ENCODE measurements at regions not wholly inside any gene's neighbourhood (a gene's known extent, or its start where the extent isn't known, plus 50 kb on each side); places are given as distances from the start of the nearest gene placed in this dataset.

DNA sequence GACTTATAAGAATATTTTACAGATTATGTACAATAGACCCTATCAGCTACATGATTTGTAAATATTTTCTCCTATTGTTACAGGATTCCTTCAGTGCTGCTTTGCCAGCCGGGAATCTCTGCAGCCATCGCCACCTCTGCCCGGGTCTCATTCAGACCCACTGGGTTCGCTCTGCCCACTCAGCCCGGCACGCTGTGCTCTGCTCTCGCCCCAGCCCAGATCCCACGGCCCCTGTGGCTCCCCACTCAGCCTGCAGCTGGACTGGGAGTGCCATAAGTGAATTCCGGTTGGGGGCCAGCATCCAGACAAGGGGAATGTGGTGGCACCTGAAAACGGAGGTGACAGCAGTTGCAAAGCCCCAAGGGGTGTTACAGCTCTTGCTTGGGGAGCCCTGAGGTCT, 71.8 kb downstream of the NPAP1 start:
- Histone ChIP-seq H3K27ac (ENCODE audit: low read depth in 2 of 2, low read length in 2 of 2) (no peak overlapping the region), H3K4me1 (ENCODE audit: control insufficient read depth in 2 of 3, insufficient read depth in 2 of 3, low read depth in 1 of 3, low read length in 3 of 3) (no peaks in the 10 kb centered on the region), H3K9ac (ENCODE audit: low read length in 3 of 3) (no peak overlapping the region), H3K27me3 (ENCODE audit: control insufficient read depth, insufficient read depth, low read length) (no peaks in the 10 kb centered on the region), H3K9me3 (ENCODE audit: control insufficient read depth in 2 of 3, insufficient read depth in 1 of 3, low read length in 3 of 3) (peaks cover 0 to 3% (median 0%) of the 10 kb centered on the region in 3 donors), H3K36me3 (ENCODE audit: control insufficient read depth in 2 of 3, insufficient read depth in 3 of 3, low read length in 3 of 3) (no peaks in the 10 kb centered on the region), H3K4me3 (ENCODE audit: low read length in 3 of 3) (no peak overlapping the region)
- FAIRE-seq (no peak), DNase-seq (no peak)
- no peak for TF ChIP-seq CTCF (IDR thresholded peaks at IDR 0.05; ENCODE audit: borderline replicate concordance, extremely low read depth, insufficient read depth)
- intact Hi-C loops (cut with DNase I): no loop called here

GRCh38 chr15:24748812-24749439, 73.4 kb downstream of the NPAP1 start:
- intact Hi-C loops (cut with DNase I): no loop called here
- FAIRE-seq (no peak), DNase-seq (no peak)
- no peak overlapping the region for H3K27ac ChIP-seq (ENCODE audit: low read depth in 2 of 2, low read length in 2 of 2)
- no peaks in the 10 kb centered on the region for H3K36me3 ChIP-seq (ENCODE audit: control insufficient read depth in 2 of 3, insufficient read depth in 3 of 3, low read length in 3 of 3)
- no peak overlapping the region for H3K4me3 ChIP-seq (ENCODE audit: low read length in 3 of 3)
- peaks cover 0 to 3% (median 0%) of the 10 kb centered on the region in 3 donors for H3K9me3 ChIP-seq (ENCODE audit: control insufficient read depth in 2 of 3, insufficient read depth in 1 of 3, low read length in 3 of 3)
- H3K27me3 ChIP-seq (ENCODE audit: control insufficient read depth, insufficient read depth, low read length): no peaks in the 10 kb centered on the region
- H3K9ac ChIP-seq (ENCODE audit: low read length in 3 of 3): no peak overlapping the region
- H3K4me1 ChIP-seq (ENCODE audit: control insufficient read depth in 2 of 3, insufficient read depth in 2 of 3, low read depth in 1 of 3, low read length in 3 of 3): no peaks in the 10 kb centered on the region
- no peak for TF ChIP-seq CTCF (IDR thresholded peaks at IDR 0.05; ENCODE audit: borderline replicate concordance, extremely low read depth, insufficient read depth)

DNA sequence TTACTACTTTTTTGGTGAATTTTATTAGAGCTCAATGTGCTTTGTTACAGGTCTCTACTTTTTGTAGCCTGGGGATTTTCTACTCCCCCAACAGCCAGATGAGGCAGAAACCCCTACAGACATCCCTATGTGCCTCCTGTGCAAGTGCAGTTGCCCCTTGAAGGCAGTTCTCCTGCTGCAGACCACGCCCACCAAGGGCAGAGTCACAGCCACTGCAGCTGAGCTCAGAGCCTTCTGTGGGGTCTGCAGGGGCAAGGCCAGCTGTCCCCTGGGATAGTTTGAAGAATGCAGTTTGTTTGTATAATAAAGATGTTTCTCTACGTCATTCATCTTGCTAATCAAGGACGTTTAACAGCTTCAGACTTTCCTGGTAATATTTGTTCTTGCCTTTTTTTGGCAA, 76.8 kb downstream of the NPAP1 start:
- Histone ChIP-seq H3K27ac (ENCODE audit: low read depth in 2 of 2, low read length in 2 of 2) (no peak overlapping the region), H3K36me3 (ENCODE audit: control insufficient read depth in 2 of 3, insufficient read depth in 3 of 3, low read length in 3 of 3) (no peaks in the 10 kb centered on the region), H3K9ac (ENCODE audit: low read length in 3 of 3) (no peak overlapping the region), H3K27me3 (ENCODE audit: control insufficient read depth, insufficient read depth, low read length) (no peaks in the 10 kb centered on the region), H3K4me1 (ENCODE audit: control insufficient read depth in 2 of 3, insufficient read depth in 2 of 3, low read depth in 1 of 3, low read length in 3 of 3) (no peaks in the 10 kb centered on the region), H3K9me3 (ENCODE audit: control insufficient read depth in 2 of 3, insufficient read depth in 1 of 3, low read length in 3 of 3) (peaks cover 0 to 3% (median 0%) of the 10 kb centered on the region in 3 donors), H3K4me3 (ENCODE audit: low read length in 3 of 3) (no peak overlapping the region)
- intact Hi-C loops (cut with DNase I): no loop called here
- TF ChIP-seq CTCF (IDR thresholded peaks at IDR 0.05; ENCODE audit: borderline replicate concordance, extremely low read depth, insufficient read depth): no peak
- FAIRE-seq: no peak
- no peak for DNase-seq

- no peak for TF ChIP-seq CTCF (IDR thresholded peaks at IDR 0.05; ENCODE audit: borderline replicate concordance, extremely low read depth, insufficient read depth)
- Histone ChIP-seq H3K9me3 (ENCODE audit: control insufficient read depth in 2 of 3, insufficient read depth in 1 of 3, low read length in 3 of 3) (no peaks in the 10 kb centered on the region), H3K27ac (ENCODE audit: low read depth in 2 of 2, low read length in 2 of 2) (no peak overlapping the region), H3K27me3 (ENCODE audit: control insufficient read depth, insufficient read depth, low read length) (no peaks in the 10 kb centered on the region), H3K4me3 (ENCODE audit: low read length in 3 of 3) (no peak overlapping the region), H3K9ac (ENCODE audit: low read length in 3 of 3) (no peak overlapping the region), H3K36me3 (ENCODE audit: control insufficient read depth in 2 of 3, insufficient read depth in 3 of 3, low read length in 3 of 3) (no peaks in the 10 kb centered on the region), H3K4me1 (ENCODE audit: control insufficient read depth in 2 of 3, insufficient read depth in 2 of 3, low read depth in 1 of 3, low read length in 3 of 3) (no peaks in the 10 kb centered on the region)
- no peak for DNase-seq
- no peak for FAIRE-seq
- intact Hi-C loops (cut with DNase I): no loop called here
These were observed 80.5 kb downstream of the NPAP1 start for GRCh38 chr15:24756101-24756500.

Data from kidney (tissue), 13 donors.